ENCODE measurements at regions not wholly inside any gene's neighbourhood (a gene's known extent, or its start where the extent isn't known, plus 50 kb on each side); places are given as distances from the start of the nearest gene placed in this dataset.

- TF ChIP-seq CSRNP1 (CRISPR knock-in tag; IDR thresholded peaks at IDR 0.05): 0 out of 2 replicates have a peak, but pooled peaks have one; percentile 8
- no peak for TF ChIP-seq ZNF704 (CRISPR knock-in tag; IDR thresholded peaks at IDR 0.05; ENCODE audit: borderline replicate concordance)
- no peak for TF ChIP-seq SNRNP70 (IDR thresholded peaks at IDR 0.05; ENCODE audit: low read depth, low read length)
- TF ChIP-seq ZNF354B (CRISPR knock-in tag; IDR thresholded peaks at IDR 0.05): no peak
- no peak; the same call in 1 of the 2 replicates for TF ChIP-seq ARID5B (CRISPR knock-in tag; IDR thresholded peaks at IDR 0.05)
- no peak for TF ChIP-seq HNF1B (CRISPR knock-in tag; IDR thresholded peaks at IDR 0.05)
- TF ChIP-seq TP53 (CRISPR knock-in tag; conservative IDR thresholded peaks at IDR 0.05): no peak
- TF ChIP-seq ZFP91 (CRISPR knock-in tag; IDR thresholded peaks at IDR 0.05; ENCODE audit: borderline replicate concordance): no peak
- no peak for TF ChIP-seq ZBED4 (CRISPR knock-in tag; IDR thresholded peaks at IDR 0.05; ENCODE audit: borderline replicate concordance)
- no peak for TF ChIP-seq SRF (IDR thresholded peaks at IDR 0.05; ENCODE audit: low read depth, low read length)
- TF ChIP-seq NCOA1 (CRISPR knock-in tag; IDR thresholded peaks at IDR 0.05): no peak; the same call in 1 of the 2 replicates
- TF ChIP-seq ZNF547 (CRISPR knock-in tag; IDR thresholded peaks at IDR 0.05): no peak
Measured at GRCh38 chr17:77451894-77452852, 311.4 kb downstream of the SEC14L1 start (continued).

Data from HepG2 (cell line).